Smooth muscle cell (in vitro differentiated cells): ENCODE measurements at regions not wholly inside any gene's neighbourhood (a gene's known extent, or its start where the extent isn't known, plus 50 kb on each side); places are given as distances from the start of the nearest gene placed in this dataset.

Source experiments
- DNase-seq: peaks from one replicate; lab custom pipeline; 2025; ENCODE audit not compliant: unreplicated experiment; lab: John Stamatoyannopoulos, UW
- H2AFZ ChIP-seq: fragments of 200-600 bp; sonication (generic); 2 replicates; pipeline ENCODE4 v1.6.0; 2016; ENCODE audit warnings: antibody characterized with exemption, low read depth, mild to moderate bottlenecking
- H3F3A ChIP-seq: fragments of 200-600 bp; sonication (generic); 2 replicates; pipeline ENCODE4 v1.6.0; 2017; ENCODE audit warnings: antibody characterized with exemption, low read depth
- H3K27ac ChIP-seq: fragments of 200-600 bp; sonication (generic); 2 replicates; pipeline ENCODE4 v1.5.1; 2016; ENCODE audit warnings: low read depth, mild to moderate bottlenecking
- H3K27me3 ChIP-seq: fragments of 200-600 bp; sonication (generic); 2 replicates; pipeline ENCODE4 v1.6.1; 2016; ENCODE audit warnings: low read depth, mild to moderate bottlenecking
- H3K36me3 ChIP-seq: fragments of 200-600 bp; sonication (generic); 2 replicates; pipeline ENCODE4 v1.5.1; 2016; ENCODE audit warnings: low read depth
- H3K4me1 ChIP-seq: fragments of 200-600 bp; sonication (generic); 2 replicates; pipeline ENCODE4 v1.5.1; 2016; ENCODE audit warnings: low read depth
- H3K4me2 ChIP-seq: fragments of 200-600 bp; sonication (generic); 2 replicates; pipeline ENCODE4 v1.6.0; 2016; ENCODE audit warnings: mild to moderate bottlenecking
- H3K4me3 ChIP-seq: fragments of 200-600 bp; sonication (generic); 2 replicates; pipeline ENCODE4 v1.5.1; 2016; ENCODE audit warnings: mild to moderate bottlenecking
- H3K79me2 ChIP-seq: fragments of 200-600 bp; sonication (generic); 2 replicates; pipeline ENCODE4 v1.6.0; 2016; ENCODE audit warnings: low read depth, mild to moderate bottlenecking
- H3K9ac ChIP-seq: fragments of 200-600 bp; sonication (generic); 2 replicates; pipeline ENCODE4 v1.6.0; 2016; ENCODE audit warnings: low read depth
- H3K9me3 ChIP-seq: fragments of 200-600 bp; sonication (generic); replicated peaks from 2 replicates; pipeline ENCODE4 v1.5.1; 2016; ENCODE audit warnings: low read depth
- H4K20me1 ChIP-seq: fragments of 200-600 bp; sonication (generic); 2 replicates; pipeline ENCODE4 v1.6.0; 2016; ENCODE audit warnings: low read depth
- CTCF ChIP-seq: fragments of 200-600 bp; sonication (generic); IDR thresholded peaks from 2 replicates; pipeline ENCODE4 v1.5.1; 2017; ENCODE audit warnings: borderline replicate concordance, mild to moderate bottlenecking, antibody characterized with exemption; ENCODE audit not compliant: insufficient read depth, poor library complexity, severe bottlenecking
- WGBS: methylation state at CpG from one replicate; pipeline ENCODE4 v1.1.7; 2016; ENCODE audit warnings: low lambda C conversion rate; 5-methylcytosine and 5-hydroxymethylcytosine counted together

- Histone ChIP-seq H3F3A (no peaks in the 10 kb centered on the region), H3K36me3 (no peaks in the 10 kb centered on the region), H2AFZ (no peak overlapping the region), H4K20me1 (no peaks in the 10 kb centered on the region), H3K27ac (no peak overlapping the region), H3K4me1 (no peaks in the 10 kb centered on the region), H3K27me3 (no peaks in the 10 kb centered on the region), H3K4me3 (no peak overlapping the region), H3K9ac (no peak overlapping the region), H3K4me2 (no peak overlapping the region), H3K9me3 (no peaks in the 10 kb centered on the region), H3K79me2 (no peaks in the 10 kb centered on the region)
- 54% methylated on average over 4 of the region's 4 CpGs for WGBS
- TF ChIP-seq CTCF, result no peak
- no peak for DNase-seq
Measured at GRCh38 chr2:13052547-13052946, 335.8 kb downstream of the TRIB2 start.

GRCh38 chr2:13056259-13056843, 339.6 kb downstream of the TRIB2 start:
- no peaks in the 10 kb centered on the region for H3K27me3 ChIP-seq
- H2AFZ ChIP-seq, result no peak overlapping the region
- H4K20me1 ChIP-seq, result no peaks in the 10 kb centered on the region
- DNase-seq, result no peak
- H3K4me1 ChIP-seq, result no peaks in the 10 kb centered on the region
- WGBS, result 57% methylated on average over 3 of the region's 3 CpGs
- H3K36me3 ChIP-seq, result no peaks in the 10 kb centered on the region
- H3K4me2 ChIP-seq, result no peak overlapping the region
- H3K9ac ChIP-seq, result no peak overlapping the region
- no peak overlapping the region for H3K27ac ChIP-seq
- H3K79me2 ChIP-seq, result no peaks in the 10 kb centered on the region
- H3K4me3 ChIP-seq, result no peak overlapping the region
- H3F3A ChIP-seq, result no peaks in the 10 kb centered on the region
- TF ChIP-seq CTCF, result peak; percentile 56
- H3K9me3 ChIP-seq, result no peaks in the 10 kb centered on the region

- Histone ChIP-seq H3K9ac (no peak overlapping the region), H2AFZ (no peak overlapping the region)
- TF ChIP-seq CTCF, result no peak
Measured at GRCh38 chr2:13057671-13058070, 340.9 kb downstream of the TRIB2 start.

GRCh38 chr2:13066676-13067075, 349.9 kb downstream of the TRIB2 start:
- no peaks in the 10 kb centered on the region for H3K27me3 ChIP-seq
- H3K4me2 ChIP-seq, result no peak overlapping the region
- no peaks in the 10 kb centered on the region for H3K36me3 ChIP-seq
- H3K9me3 ChIP-seq, result no peaks in the 10 kb centered on the region
- no peaks in the 10 kb centered on the region for H3K4me1 ChIP-seq
- no peaks in the 10 kb centered on the region for H4K20me1 ChIP-seq
- no peak for DNase-seq
- TF ChIP-seq CTCF, result no peak
- no peak overlapping the region for H3K27ac ChIP-seq
- H3K4me3 ChIP-seq, result no peak overlapping the region
- no peaks in the 10 kb centered on the region for H3F3A ChIP-seq
- 71% methylated on average over 1 of the region's 1 CpG for WGBS
- H2AFZ ChIP-seq, result no peak overlapping the region
- H3K9ac ChIP-seq, result no peak overlapping the region
- H3K79me2 ChIP-seq, result no peaks in the 10 kb centered on the region

More at GRCh38 chr2:13057671-13058070, 340.9 kb downstream of the TRIB2 start:
- DNase-seq, result no peak
- Histone ChIP-seq H3K4me2 (no peak overlapping the region), H3K27ac (no peak overlapping the region), H4K20me1 (no peaks in the 10 kb centered on the region), H3F3A (no peaks in the 10 kb centered on the region), H3K4me3 (no peak overlapping the region), H3K9me3 (no peaks in the 10 kb centered on the region), H3K36me3 (no peaks in the 10 kb centered on the region), H3K27me3 (no peaks in the 10 kb centered on the region), H3K4me1 (no peaks in the 10 kb centered on the region), H3K79me2 (no peaks in the 10 kb centered on the region)
